ENCODE measurements at regions not wholly inside any gene's neighbourhood (a gene's known extent, or its start where the extent isn't known, plus 50 kb on each side); places are given as distances from the start of the nearest gene placed in this dataset.

GRCh38 chr21:19236209-19236608, 832.6 kb upstream of the TMPRSS15 start:
- no peak for DNase-seq (ENCODE audit: extremely low spot score)
- TF ChIP-seq FOXM1 (IDR thresholded peaks at IDR 0.05; ENCODE audit: borderline replicate concordance) (no peak), SUZ12 (IDR thresholded peaks at IDR 0.05) (no peak), SP1 (IDR thresholded peaks at IDR 0.05) (no peak), NFRKB (IDR thresholded peaks at IDR 0.05) (no peak), ARNT (IDR thresholded peaks at IDR 0.05) (no peak), LEF1 (IDR thresholded peaks at IDR 0.05; ENCODE audit: borderline replicate concordance) (no peak), FOXA1 (IDR thresholded peaks at IDR 0.05) (no peak), FOXK2 (IDR thresholded peaks at IDR 0.05) (no peak), CTBP1 (IDR thresholded peaks at IDR 0.05; ENCODE audit: borderline replicate concordance) (no peak), ZNF384 (IDR thresholded peaks at IDR 0.05) (no peak), HDGF (IDR thresholded peaks at IDR 0.05; ENCODE audit: borderline replicate concordance) (no peak)
- TF ChIP-seq, protein P1, sequence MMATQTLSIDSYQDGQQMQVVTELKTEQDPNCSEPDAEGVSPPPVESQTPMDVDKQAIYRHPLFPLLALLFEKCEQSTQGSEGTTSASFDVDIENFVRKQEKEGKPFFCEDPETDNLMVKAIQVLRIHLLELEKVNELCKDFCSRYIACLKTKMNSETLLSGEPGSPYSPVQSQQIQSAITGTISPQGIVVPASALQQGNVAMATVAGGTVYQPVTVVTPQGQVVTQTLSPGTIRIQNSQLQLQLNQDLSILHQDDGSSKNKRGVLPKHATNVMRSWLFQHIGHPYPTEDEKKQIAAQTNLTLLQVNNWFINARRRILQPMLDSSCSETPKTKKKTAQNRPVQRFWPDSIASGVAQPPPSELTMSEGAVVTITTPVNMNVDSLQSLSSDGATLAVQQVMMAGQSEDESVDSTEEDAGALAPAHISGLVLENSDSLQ (IDR thresholded peaks at IDR 0.05), result no peak
- ChIA-PET POLR2A (no interaction called here), CTCF (no interaction called here)

DNA sequence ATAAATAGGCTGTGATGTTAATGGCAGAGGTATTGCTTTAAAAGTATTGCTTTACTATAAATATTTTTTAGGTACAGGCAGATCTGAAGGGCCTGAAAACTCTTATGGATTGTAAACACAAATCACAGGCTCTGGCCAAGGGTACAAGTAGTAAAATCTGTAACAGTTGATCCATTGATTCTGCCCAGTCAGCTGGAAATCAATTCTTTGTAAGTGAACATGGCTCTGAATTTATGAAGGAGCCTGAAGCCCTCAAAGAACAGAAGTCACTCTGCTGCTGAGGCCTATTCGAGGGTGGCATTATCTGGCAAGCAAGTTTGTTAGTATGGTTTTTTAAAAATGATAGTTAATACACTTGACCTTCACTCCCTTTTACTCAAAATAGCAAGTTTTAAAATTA, 834.0 kb upstream of the TMPRSS15 start:
- CTCF ChIA-PET, result no interaction called here
- no peak for TF ChIP-seq ZNF384 (IDR thresholded peaks at IDR 0.05)
- POLR2A ChIA-PET, result no interaction called here
- DNase-seq (ENCODE audit: extremely low spot score), result no peak

- DNase-seq (ENCODE audit: extremely low spot score), result no peak
- ChIA-PET CTCF (no interaction called here), POLR2A (no interaction called here)
- TF ChIP-seq, protein P1 (IDR thresholded peaks at IDR 0.05), result no peak
- no peak for TF ChIP-seq ELF4 (IDR thresholded peaks at IDR 0.05)
- TF ChIP-seq FOXA1 (IDR thresholded peaks at IDR 0.05), result no peak
- no peak for TF ChIP-seq SP1 (IDR thresholded peaks at IDR 0.05)
- TF ChIP-seq SUZ12 (IDR thresholded peaks at IDR 0.05), result no peak
- TF ChIP-seq HDGF (IDR thresholded peaks at IDR 0.05; ENCODE audit: borderline replicate concordance), result no peak
- TF ChIP-seq NFRKB (IDR thresholded peaks at IDR 0.05), result no peak
- TF ChIP-seq L3MBTL2 (conservative IDR thresholded peaks at IDR 0.05), result no peak
Observed at GRCh38 chr21:19239696-19240095, 836.1 kb upstream of the TMPRSS15 start.

DNA sequence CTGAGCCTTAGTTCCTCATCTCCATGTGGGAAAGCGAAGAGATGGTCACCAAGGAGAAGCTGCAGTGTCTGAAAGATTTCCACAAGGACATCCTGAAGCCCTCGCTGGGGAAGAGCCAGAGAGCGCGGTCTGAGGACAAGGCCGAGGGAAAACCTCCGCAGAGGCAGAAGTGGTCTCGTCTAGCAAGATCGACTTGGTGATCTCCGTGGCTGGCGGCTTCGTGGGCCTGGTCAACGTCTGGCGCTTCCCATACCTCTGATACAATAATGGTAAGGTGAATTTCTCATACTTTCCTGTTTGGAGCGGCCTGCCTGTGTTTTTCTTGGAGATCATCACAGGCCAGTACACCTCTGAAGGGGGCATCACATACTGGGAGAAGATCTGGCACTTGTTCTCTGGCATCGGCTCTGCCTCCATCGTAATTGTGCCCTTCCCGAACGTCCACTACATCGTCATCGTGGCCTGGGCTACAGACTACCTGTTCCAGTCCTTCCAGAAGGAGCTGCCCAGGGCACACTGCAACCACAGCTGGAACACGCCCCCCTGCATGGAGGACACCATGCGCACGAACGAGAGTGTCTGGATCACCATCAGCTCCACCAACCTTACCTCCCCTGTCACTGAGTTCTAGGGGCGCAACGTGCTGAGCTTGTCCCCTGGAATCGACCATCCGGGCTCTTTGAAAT, 841.1 kb upstream of the TMPRSS15 start:
- no peak for DNase-seq (ENCODE audit: extremely low spot score)
- ChIA-PET POLR2A (no interaction called here), CTCF (no interaction called here)
- TF ChIP-seq TARDBP (IDR thresholded peaks at IDR 0.05) (no peak), ELF4 (IDR thresholded peaks at IDR 0.05) (no peak), BHLHE40 (IDR thresholded peaks at IDR 0.05; ENCODE audit: borderline replicate concordance) (no peak), FOXM1 (IDR thresholded peaks at IDR 0.05; ENCODE audit: borderline replicate concordance) (no peak), CTBP1 (IDR thresholded peaks at IDR 0.05; ENCODE audit: borderline replicate concordance) (no peak), L3MBTL2 (conservative IDR thresholded peaks at IDR 0.05) (no peak), FOXK2 (IDR thresholded peaks at IDR 0.05) (no peak), ZNF384 (IDR thresholded peaks at IDR 0.05) (no peak), LEF1 (IDR thresholded peaks at IDR 0.05; ENCODE audit: borderline replicate concordance) (no peak), SUZ12 (IDR thresholded peaks at IDR 0.05) (no peak), HDGF (IDR thresholded peaks at IDR 0.05; ENCODE audit: borderline replicate concordance) (no peak)

GRCh38 chr21:19245188-19245580, 841.6 kb upstream of the TMPRSS15 start:
- TF ChIP-seq L3MBTL2 (conservative IDR thresholded peaks at IDR 0.05) (no peak), ELF4 (IDR thresholded peaks at IDR 0.05) (no peak), CTBP1 (IDR thresholded peaks at IDR 0.05; ENCODE audit: borderline replicate concordance) (no peak), SP1 (IDR thresholded peaks at IDR 0.05) (no peak), HDGF (IDR thresholded peaks at IDR 0.05; ENCODE audit: borderline replicate concordance) (no peak), SUZ12 (IDR thresholded peaks at IDR 0.05) (no peak), TARDBP (IDR thresholded peaks at IDR 0.05) (no peak)
- DNase-seq (ENCODE audit: extremely low spot score), result no peak
- POLR2A ChIA-PET, result no interaction called here
- CTCF ChIA-PET, result no interaction called here

GRCh38 chr21:19246018-19246417, 842.4 kb upstream of the TMPRSS15 start:
- ChIA-PET POLR2A (no interaction called here), CTCF (no interaction called here)
- no peak for TF ChIP-seq HDGF (IDR thresholded peaks at IDR 0.05; ENCODE audit: borderline replicate concordance)
- no peak for TF ChIP-seq FOXA1 (IDR thresholded peaks at IDR 0.05)
- no peak for TF ChIP-seq SUZ12 (IDR thresholded peaks at IDR 0.05)
- TF ChIP-seq ARNT (IDR thresholded peaks at IDR 0.05), result no peak
- TF ChIP-seq FOXK2 (IDR thresholded peaks at IDR 0.05), result no peak
- no peak for TF ChIP-seq CTBP1 (IDR thresholded peaks at IDR 0.05; ENCODE audit: borderline replicate concordance)
- no peak for TF ChIP-seq ZNF384 (IDR thresholded peaks at IDR 0.05)
- no peak for TF ChIP-seq LEF1 (IDR thresholded peaks at IDR 0.05; ENCODE audit: borderline replicate concordance)
- TF ChIP-seq, protein P1 (IDR thresholded peaks at IDR 0.05), result no peak
- no peak for TF ChIP-seq FOXM1 (IDR thresholded peaks at IDR 0.05; ENCODE audit: borderline replicate concordance)
- no peak for TF ChIP-seq SP1 (IDR thresholded peaks at IDR 0.05)
- no peak for TF ChIP-seq L3MBTL2 (conservative IDR thresholded peaks at IDR 0.05)
- TF ChIP-seq ELF4 (IDR thresholded peaks at IDR 0.05), result no peak
- no peak for TF ChIP-seq BHLHE40 (IDR thresholded peaks at IDR 0.05; ENCODE audit: borderline replicate concordance)
- TF ChIP-seq NFRKB (IDR thresholded peaks at IDR 0.05), result no peak
- TF ChIP-seq TARDBP (IDR thresholded peaks at IDR 0.05), result no peak
- no peak for DNase-seq (ENCODE audit: extremely low spot score)

Measured in HEK293T (cell line).